ENCODE measurements at regions not wholly inside any gene's neighbourhood (a gene's known extent, or its start where the extent isn't known, plus 50 kb on each side); places are given as distances from the start of the nearest gene placed in this dataset.

DNA sequence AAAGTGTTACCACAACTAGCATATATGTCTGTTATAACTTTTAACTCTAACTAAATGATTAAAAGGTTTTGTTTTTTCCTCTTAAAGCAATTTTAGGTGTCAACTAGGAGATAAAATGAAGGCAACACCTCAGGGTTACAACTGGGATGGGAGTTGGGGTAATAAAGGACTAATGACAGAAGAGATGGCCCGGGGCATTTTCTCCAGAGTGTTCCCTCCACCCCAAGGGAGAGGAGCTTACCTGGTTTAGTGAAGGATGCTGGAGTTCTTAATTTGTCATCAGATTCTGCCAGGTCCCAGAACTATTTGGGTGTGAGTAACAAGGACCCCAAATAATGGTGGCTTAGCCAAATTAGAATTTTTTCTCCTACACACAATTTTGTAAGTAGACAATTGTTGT lies 260.3 kb downstream of the CD109 start:
- Histone ChIP-seq H3K4me1 (ENCODE audit: insufficient read depth) (no peaks in the 10 kb centered on the region), H4K20me1 (replicated peaks; ENCODE audit: insufficient read depth) (no peaks in the 10 kb centered on the region), H3K36me3 (ENCODE audit: insufficient read depth) (no peaks in the 10 kb centered on the region), H2AFZ (no peak overlapping the region), H3K4me3 (no peak overlapping the region), H3K79me2 (replicated peaks; ENCODE audit: insufficient read depth) (no peaks in the 10 kb centered on the region), H3K9me2 (ENCODE audit: insufficient read depth) (no peaks in the 10 kb centered on the region; the same call in 1 of the 2 replicates), H3K27ac (ENCODE audit: low read depth) (no peak overlapping the region), H3K27me3 (ENCODE audit: insufficient read depth) (no peaks in the 10 kb centered on the region), H3K4me2 (no peak overlapping the region), H3F3A (replicated peaks; ENCODE audit: low read depth) (no peaks in the 10 kb centered on the region)
- no peak for DNase-seq (ENCODE audit: low spot score)
- Mint-ChIP-seq H3K9me3 (no peaks in the 10 kb centered on the region), H3K4me3 (no peak overlapping the region), H3K36me3 (ENCODE audit: low read depth) (no peaks in the 10 kb centered on the region), H3K4me1 (no peaks in the 10 kb centered on the region), H3K27ac (no peak overlapping the region), H3K27me3 (ENCODE audit: insufficient read depth, low read depth, poor library complexity) (no peaks in the 10 kb centered on the region)
- TF ChIP-seq NANOG (IDR thresholded peaks at IDR 0.05; ENCODE audit: borderline replicate concordance): no peak
- no peak for TF ChIP-seq STAT1 (IDR thresholded peaks at IDR 0.05; ENCODE audit: unreplicated experiment)
- no peak for TF ChIP-seq ZNF331 (CRISPR knock-in tag; IDR thresholded peaks at IDR 0.05; ENCODE audit: low read depth)
- no peak for TF ChIP-seq ZNF462 (CRISPR knock-in tag; IDR thresholded peaks at IDR 0.05)
- TF ChIP-seq, protein P1, sequence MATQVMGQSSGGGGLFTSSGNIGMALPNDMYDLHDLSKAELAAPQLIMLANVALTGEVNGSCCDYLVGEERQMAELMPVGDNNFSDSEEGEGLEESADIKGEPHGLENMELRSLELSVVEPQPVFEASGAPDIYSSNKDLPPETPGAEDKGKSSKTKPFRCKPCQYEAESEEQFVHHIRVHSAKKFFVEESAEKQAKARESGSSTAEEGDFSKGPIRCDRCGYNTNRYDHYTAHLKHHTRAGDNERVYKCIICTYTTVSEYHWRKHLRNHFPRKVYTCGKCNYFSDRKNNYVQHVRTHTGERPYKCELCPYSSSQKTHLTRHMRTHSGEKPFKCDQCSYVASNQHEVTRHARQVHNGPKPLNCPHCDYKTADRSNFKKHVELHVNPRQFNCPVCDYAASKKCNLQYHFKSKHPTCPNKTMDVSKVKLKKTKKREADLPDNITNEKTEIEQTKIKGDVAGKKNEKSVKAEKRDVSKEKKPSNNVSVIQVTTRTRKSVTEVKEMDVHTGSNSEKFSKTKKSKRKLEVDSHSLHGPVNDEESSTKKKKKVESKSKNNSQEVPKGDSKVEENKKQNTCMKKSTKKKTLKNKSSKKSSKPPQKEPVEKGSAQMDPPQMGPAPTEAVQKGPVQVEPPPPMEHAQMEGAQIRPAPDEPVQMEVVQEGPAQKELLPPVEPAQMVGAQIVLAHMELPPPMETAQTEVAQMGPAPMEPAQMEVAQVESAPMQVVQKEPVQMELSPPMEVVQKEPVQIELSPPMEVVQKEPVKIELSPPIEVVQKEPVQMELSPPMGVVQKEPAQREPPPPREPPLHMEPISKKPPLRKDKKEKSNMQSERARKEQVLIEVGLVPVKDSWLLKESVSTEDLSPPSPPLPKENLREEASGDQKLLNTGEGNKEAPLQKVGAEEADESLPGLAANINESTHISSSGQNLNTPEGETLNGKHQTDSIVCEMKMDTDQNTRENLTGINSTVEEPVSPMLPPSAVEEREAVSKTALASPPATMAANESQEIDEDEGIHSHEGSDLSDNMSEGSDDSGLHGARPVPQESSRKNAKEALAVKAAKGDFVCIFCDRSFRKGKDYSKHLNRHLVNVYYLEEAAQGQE (IDR thresholded peaks at IDR 0.05; ENCODE audit: unreplicated experiment): no peak
- ATAC-seq: no peak

Data from GM23338 (cell line).